Liver (tissue), 8 donors: ENCODE measurements at regions not wholly inside any gene's neighbourhood (a gene's known extent, or its start where the extent isn't known, plus 50 kb on each side); places are given as distances from the start of the nearest gene placed in this dataset.

ENCODE experiments used
- DNase-seq: peaks from one replicate; pipeline ENCODE4 v3.0.0-alpha.2; 2017; ENCODE audit warnings: low spot score
- H3K27ac ChIP-seq, 2 donors: one replicate each; pipeline ENCODE4 v1.7.0; 2013; ENCODE audit warnings: inconsistent platforms in 2 of 2, low read length in 2 of 2, control low read depth in 1 of 2, low read depth in 1 of 2, mild to moderate bottlenecking in 1 of 2
- H3K27me3 ChIP-seq, 4 donors: one replicate each; pipeline versions ENCODE4 v1.6.1 to v1.7.0; 2013; ENCODE audit warnings: low read length in 3 of 4, inconsistent platforms in 1 of 4, mild to moderate bottlenecking in 1 of 4, moderate library complexity in 1 of 4; ENCODE audit not compliant: control insufficient read depth in 4 of 4, insufficient read depth in 4 of 4
- H3K36me3 ChIP-seq, 4 donors: one replicate each; pipeline versions ENCODE4 v1.6.1 to v1.7.0; 2013; ENCODE audit warnings: low read length in 3 of 4, mild to moderate bottlenecking in 3 of 4, low read depth in 1 of 4, moderate library complexity in 1 of 4; ENCODE audit not compliant: control insufficient read depth in 4 of 4, insufficient read depth in 3 of 4
- H3K4me1 ChIP-seq, 4 donors: one replicate each; pipeline versions ENCODE4 v1.6.1 to v1.7.0; 2013; ENCODE audit warnings: low read length in 3 of 4, mild to moderate bottlenecking in 3 of 4, moderate library complexity in 1 of 4; ENCODE audit not compliant: control insufficient read depth in 4 of 4, insufficient read depth in 4 of 4
- H3K4me3 ChIP-seq, 3 donors: one replicate each; pipeline versions ENCODE4 v1.6.1 to v1.7.0; 2013; ENCODE audit warnings: low read length in 3 of 3, control low read depth in 1 of 3, low read depth in 1 of 3, mild to moderate bottlenecking in 1 of 3
- H3K9ac ChIP-seq, 2 donors: one replicate each; pipeline ENCODE4 v1.7.0; 2013; ENCODE audit warnings: low read length in 2 of 2, mild to moderate bottlenecking in 2 of 2, moderate library complexity in 2 of 2, control low read depth in 1 of 2, low read depth in 1 of 2
- H3K9me3 ChIP-seq, 4 donors: one replicate each; pipeline versions ENCODE4 v1.6.1 to v1.7.0; 2013; ENCODE audit warnings: low read length in 3 of 4; ENCODE audit not compliant: control insufficient read depth in 4 of 4
- ATF3 ChIP-seq: IDR thresholded peaks from 2 replicates; pipeline ENCODE4 v1.6.1; 2016; ENCODE audit warnings: antibody characterized with exemption
- EGR1 ChIP-seq, 2 donors: IDR thresholded peaks; 2 replicates each; pipeline ENCODE4 v1.6.1; 2016 to 2018; ENCODE audit warnings: antibody characterized with exemption in 2 of 2, low read depth in 2 of 2
- FOXA1 ChIP-seq: IDR thresholded peaks from 2 replicates; pipeline ENCODE4 v1.6.1; 2016; ENCODE audit warnings: antibody characterized with exemption
- FOXA2 ChIP-seq: IDR thresholded peaks from 2 replicates; pipeline ENCODE4 v1.6.1; 2016; ENCODE audit warnings: antibody characterized with exemption
- GABPA ChIP-seq, 2 donors: IDR thresholded peaks in 1 of 2; conservative IDR thresholded peaks in 1 of 2; 2 replicates each; pipeline ENCODE4 v1.6.1; 2016; ENCODE audit warnings: antibody characterized with exemption in 2 of 2, mild to moderate bottlenecking in 1 of 2, moderate library complexity in 1 of 2
- HNF4G ChIP-seq: IDR thresholded peaks from 2 replicates; pipeline ENCODE4 v1.6.1; 2016; ENCODE audit warnings: antibody characterized with exemption
- JUND ChIP-seq, 2 donors: IDR thresholded peaks; 2 replicates each; pipeline ENCODE4 v1.6.1; 2016; ENCODE audit warnings: antibody characterized with exemption in 2 of 2
- RAD21 ChIP-seq, 2 donors: IDR thresholded peaks; 2 replicates each; pipeline ENCODE4 v1.6.1; 2016; ENCODE audit warnings: antibody characterized with exemption in 2 of 2, mild to moderate bottlenecking in 2 of 2
- RXRA ChIP-seq, 2 donors: IDR thresholded peaks; 2 replicates each; pipeline ENCODE4 v1.6.1; 2017 to 2018; ENCODE audit warnings: antibody characterized with exemption in 2 of 2, mild to moderate bottlenecking in 1 of 2
- SP1 ChIP-seq: IDR thresholded peaks from 2 replicates; pipeline ENCODE4 v1.6.1; 2018; ENCODE audit warnings: antibody characterized with exemption, mild to moderate bottlenecking
- TAF1 ChIP-seq: conservative IDR thresholded peaks from 2 replicates; pipeline ENCODE4 v1.6.1; 2016; ENCODE audit warnings: antibody characterized with exemption, mild to moderate bottlenecking
- YY1 ChIP-seq: IDR thresholded peaks from 2 replicates; pipeline ENCODE4 v1.6.1; 2016; ENCODE audit warnings: antibody characterized with exemption, mild to moderate bottlenecking
- ZBTB33 ChIP-seq: IDR thresholded peaks from 2 replicates; pipeline ENCODE4 v1.6.1; 2016; ENCODE audit warnings: antibody characterized with exemption
- WGBS: extraction: QIAGEN DNeasy Blood & Tissue Kit; methylation state at CpG from one replicate; pipeline ENCODE4 v1.1.7; 2013; 5-methylcytosine and 5-hydroxymethylcytosine counted together
- TF ChIP-seq, protein P1 (sequence below): fragments of 150-350 bp; IDR thresholded peaks from 2 replicates; pipeline ENCODE4 v1.5.1; 2017; ENCODE audit warnings: improper control_type of control experiment, low read depth, low read length; ENCODE audit not compliant: missing input control
- TF ChIP-seq, protein P2 (sequence below): IDR thresholded peaks from 2 replicates; pipeline ENCODE4 v1.6.1; 2016; ENCODE audit warnings: antibody characterized with exemption
- donor health status: healthy.
- donor health status: healthy.
- donor health status: healthy.
- donor health status: healthy.
- donor health status: healthy.

DNA sequence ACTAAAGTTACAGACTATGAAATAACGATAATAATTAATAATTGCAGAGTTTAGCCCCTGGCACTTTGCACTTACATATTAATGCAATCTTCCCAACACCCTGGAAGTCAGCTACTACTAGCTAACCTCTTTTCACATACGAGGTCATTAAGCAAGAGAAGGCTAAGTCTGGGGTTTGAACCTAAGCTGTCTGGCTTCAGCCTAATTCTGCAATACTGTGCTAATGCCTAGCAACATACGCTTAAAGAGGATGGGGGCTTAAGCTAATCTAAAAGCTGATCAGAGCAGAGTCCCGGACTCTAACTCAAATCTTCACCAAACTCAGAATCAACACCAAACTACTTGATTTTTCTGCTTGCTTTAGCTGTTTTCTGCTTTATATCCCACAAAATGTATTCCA is 168.7 kb upstream of the GNAI1 start:
- no peak for TF ChIP-seq ATF3
- TF ChIP-seq, protein P1, sequence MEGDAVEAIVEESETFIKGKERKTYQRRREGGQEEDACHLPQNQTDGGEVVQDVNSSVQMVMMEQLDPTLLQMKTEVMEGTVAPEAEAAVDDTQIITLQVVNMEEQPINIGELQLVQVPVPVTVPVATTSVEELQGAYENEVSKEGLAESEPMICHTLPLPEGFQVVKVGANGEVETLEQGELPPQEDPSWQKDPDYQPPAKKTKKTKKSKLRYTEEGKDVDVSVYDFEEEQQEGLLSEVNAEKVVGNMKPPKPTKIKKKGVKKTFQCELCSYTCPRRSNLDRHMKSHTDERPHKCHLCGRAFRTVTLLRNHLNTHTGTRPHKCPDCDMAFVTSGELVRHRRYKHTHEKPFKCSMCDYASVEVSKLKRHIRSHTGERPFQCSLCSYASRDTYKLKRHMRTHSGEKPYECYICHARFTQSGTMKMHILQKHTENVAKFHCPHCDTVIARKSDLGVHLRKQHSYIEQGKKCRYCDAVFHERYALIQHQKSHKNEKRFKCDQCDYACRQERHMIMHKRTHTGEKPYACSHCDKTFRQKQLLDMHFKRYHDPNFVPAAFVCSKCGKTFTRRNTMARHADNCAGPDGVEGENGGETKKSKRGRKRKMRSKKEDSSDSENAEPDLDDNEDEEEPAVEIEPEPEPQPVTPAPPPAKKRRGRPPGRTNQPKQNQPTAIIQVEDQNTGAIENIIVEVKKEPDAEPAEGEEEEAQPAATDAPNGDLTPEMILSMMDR = no peak
- no peak for TF ChIP-seq JUND (IDR thresholded peaks at IDR 0.05)
- no peak for TF ChIP-seq EGR1 (IDR thresholded peaks at IDR 0.05; ENCODE audit: low read depth in 2 of 2)
- no peak for TF ChIP-seq HNF4G
- TF ChIP-seq TAF1 = no peak
- no peak for TF ChIP-seq FOXA2
- TF ChIP-seq RXRA (IDR thresholded peaks at IDR 0.05) = no peak
- TF ChIP-seq, protein P2, sequence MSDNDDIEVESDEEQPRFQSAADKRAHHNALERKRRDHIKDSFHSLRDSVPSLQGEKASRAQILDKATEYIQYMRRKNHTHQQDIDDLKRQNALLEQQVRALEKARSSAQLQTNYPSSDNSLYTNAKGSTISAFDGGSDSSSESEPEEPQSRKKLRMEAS = no peak
- TF ChIP-seq RAD21 (IDR thresholded peaks at IDR 0.05) = no peak
- no peak for TF ChIP-seq SP1
- no peak for TF ChIP-seq FOXA1
- WGBS = 71% methylated on average over 4 of the region's 4 CpGs
- Histone ChIP-seq H3K27me3 (no peaks in the 10 kb centered on the region), H3K9ac (no peak overlapping the region), H3K4me3 (no peak overlapping the region), H3K9me3 (no peaks in the 10 kb centered on the region), H3K4me1 (no peaks in the 10 kb centered on the region), H3K36me3 (no peaks in the 10 kb centered on the region), H3K27ac (no peak overlapping the region)
- no peak for DNase-seq

GRCh38 chr7:79964463-79964862 is 170.2 kb upstream of the GNAI1 start:
- no peak for TF ChIP-seq FOXA2
- no peak for TF ChIP-seq YY1
- TF ChIP-seq GABPA (IDR thresholded peaks at IDR 0.05 in 1 of 2, conservative IDR thresholded peaks at IDR 0.05 in 1 of 2) = no peak
- no peak for TF ChIP-seq FOXA1
- no peak for TF ChIP-seq SP1
- TF ChIP-seq, protein P1 = no peak
- no peak for TF ChIP-seq JUND (IDR thresholded peaks at IDR 0.05)
- TF ChIP-seq ZBTB33 = no peak
- TF ChIP-seq, protein P2 = no peak
- TF ChIP-seq RAD21 (IDR thresholded peaks at IDR 0.05) = no peak
- no peak for TF ChIP-seq EGR1 (IDR thresholded peaks at IDR 0.05; ENCODE audit: low read depth in 2 of 2)
- no peak for TF ChIP-seq RXRA (IDR thresholded peaks at IDR 0.05)
- Histone ChIP-seq H3K36me3 (no peaks in the 10 kb centered on the region), H3K27ac (no peak overlapping the region), H3K4me1 (no peaks in the 10 kb centered on the region), H3K9ac (no peak overlapping the region), H3K9me3 (no peaks in the 10 kb centered on the region), H3K4me3 (no peak overlapping the region), H3K27me3 (no peaks in the 10 kb centered on the region)
- no peak for DNase-seq
- 59% methylated on average over 1 of the region's 1 CpG for WGBS
